Fibroblast of lung (primary cell): ENCODE measurements at regions not wholly inside any gene's neighbourhood (a gene's known extent, or its start where the extent isn't known, plus 50 kb on each side); places are given as distances from the start of the nearest gene placed in this dataset.

Experiments used
- DNase-seq, 2 donors: peaks; one replicate each; pipeline versions ENCODE4 v3.0.0 to v3.0.0-alpha.2; 2010; ENCODE audit warnings: low read depth in 2 of 2
- H2AFZ ChIP-seq: 2 replicates; pipeline ENCODE4 v1.5.1; 2012; ENCODE audit warnings: low read length, control low read depth, inconsistent platforms
- H3K27ac ChIP-seq: 2 replicates; pipeline ENCODE4 v1.5.1; 2011; ENCODE audit warnings: low read length, control low read depth; ENCODE audit not compliant: insufficient read depth
- H3K27me3 ChIP-seq: 2 replicates; pipeline ENCODE4 v1.5.1; 2011; ENCODE audit warnings: mild to moderate bottlenecking, low read length; ENCODE audit not compliant: control insufficient read depth, insufficient read depth
- H3K36me3 ChIP-seq: 2 replicates; pipeline ENCODE4 v1.5.1; 2011; ENCODE audit warnings: low read length; ENCODE audit not compliant: control insufficient read depth, insufficient read depth
- H3K4me1 ChIP-seq: 2 replicates; pipeline ENCODE4 v1.5.1; 2011; ENCODE audit warnings: low read length; ENCODE audit not compliant: control insufficient read depth, insufficient read depth; ENCODE audit errors: extremely low read depth
- H3K4me2 ChIP-seq: 2 replicates; pipeline ENCODE4 v1.5.1; 2011; ENCODE audit warnings: low read length, control low read depth; ENCODE audit not compliant: insufficient read depth; ENCODE audit errors: extremely low read depth
- H3K4me3 ChIP-seq, 4 experiments: fragments of 200-600 bp in 1 of 4; sonication (generic) in 1 of 4; replicated peaks in 1 of 4; 2 replicates each; pipeline ENCODE4 v1.5.1; 2011 to 2016; ENCODE audit warnings: low read length in 4 of 4, low read depth in 3 of 4, mild to moderate bottlenecking in 3 of 4, control low read depth in 2 of 4, inconsistent platforms in 1 of 4, mixed read lengths in 1 of 4; ENCODE audit not compliant: insufficient read depth in 1 of 4; ENCODE audit errors: control extremely low read depth in 1 of 4
- H3K79me2 ChIP-seq: 2 replicates; pipeline ENCODE4 v1.5.1; 2012; ENCODE audit warnings: mild to moderate bottlenecking, low read length, inconsistent platforms; ENCODE audit not compliant: control insufficient read depth, insufficient read depth
- H3K9ac ChIP-seq: 2 replicates; pipeline ENCODE4 v1.5.1; 2011; ENCODE audit warnings: mild to moderate bottlenecking, low read length, control low read depth; ENCODE audit not compliant: insufficient read depth
- H3K9me3 ChIP-seq: 2 replicates; pipeline ENCODE4 v1.5.1; 2012; ENCODE audit warnings: low read depth, low read length; ENCODE audit not compliant: control insufficient read depth, insufficient read depth
- H4K20me1 ChIP-seq: 2 replicates; pipeline ENCODE4 v1.5.1; 2011; ENCODE audit warnings: low read length; ENCODE audit not compliant: control insufficient read depth, insufficient read depth; ENCODE audit errors: extremely low read depth
- CTCF ChIP-seq, 2 donors: IDR thresholded peaks in 1 of 2; conservative IDR thresholded peaks in 1 of 2; 1 replicate in 1 of 2; 2 replicates in 1 of 2; pipeline ENCODE4 v1.5.1; 2011 to 2012; ENCODE audit warnings: low read length in 2 of 2, control low read depth in 1 of 2, inconsistent platforms in 1 of 2, low read depth in 1 of 2, mild to moderate bottlenecking in 1 of 2
- EZH2 ChIP-seq: IDR thresholded peaks from 2 replicates; pipeline ENCODE4 v1.5.1; 2012; ENCODE audit warnings: low read length, control low read depth, mild to moderate bottlenecking; ENCODE audit errors: missing control alignments

DNA sequence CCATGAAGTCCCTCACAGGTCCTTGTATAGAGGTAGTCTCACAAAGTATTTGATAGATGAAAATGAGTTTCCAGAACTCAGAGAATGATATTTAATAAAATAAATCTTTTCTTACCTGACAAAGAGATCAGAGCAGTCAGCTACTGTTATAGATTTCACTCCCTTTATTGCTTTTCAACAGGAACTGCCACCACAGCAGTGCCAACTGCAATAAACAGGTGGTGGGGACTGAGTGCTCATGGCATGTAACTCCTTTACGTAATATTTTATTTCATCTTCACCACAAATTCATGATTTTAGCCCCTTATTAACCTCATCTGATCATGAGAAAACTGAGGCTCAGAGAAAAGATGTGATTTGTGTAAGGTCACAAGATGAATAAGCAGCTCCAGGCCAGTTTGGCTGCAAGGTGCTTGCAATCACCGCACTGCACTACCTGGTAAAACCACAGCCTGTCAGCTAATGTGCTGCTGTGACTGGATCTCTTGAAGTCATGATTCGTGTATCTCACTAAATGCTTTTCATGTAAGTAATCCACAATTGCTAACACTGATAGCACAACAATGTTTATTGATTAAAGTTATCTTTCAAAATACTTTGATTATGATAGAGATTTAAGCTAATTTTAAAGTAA is 78.8 kb downstream of the WNT5A start:
- no peaks in the 10 kb centered on the region for H3K9me3 ChIP-seq
- no peak overlapping the region for H3K27ac ChIP-seq
- H3K9ac ChIP-seq: no peak overlapping the region
- no peaks in the 10 kb centered on the region for H3K27me3 ChIP-seq
- no peaks in the 10 kb centered on the region for H4K20me1 ChIP-seq
- H2AFZ ChIP-seq: no peak overlapping the region
- H3K4me2 ChIP-seq: no peak overlapping the region
- TF ChIP-seq EZH2: no peak
- no peak for TF ChIP-seq CTCF (conservative IDR thresholded peaks at IDR 0.05 in 1 of 2, IDR thresholded peaks at IDR 0.05 in 1 of 2; ENCODE audit: low read depth in 1 of 2, low read length in 2 of 2)
- no peak for DNase-seq
- H3K4me1 ChIP-seq: no peaks in the 10 kb centered on the region
- no peak overlapping the region for H3K4me3 ChIP-seq
- H3K79me2 ChIP-seq: no peaks in the 10 kb centered on the region
- H3K36me3 ChIP-seq: no peaks in the 10 kb centered on the region

DNA sequence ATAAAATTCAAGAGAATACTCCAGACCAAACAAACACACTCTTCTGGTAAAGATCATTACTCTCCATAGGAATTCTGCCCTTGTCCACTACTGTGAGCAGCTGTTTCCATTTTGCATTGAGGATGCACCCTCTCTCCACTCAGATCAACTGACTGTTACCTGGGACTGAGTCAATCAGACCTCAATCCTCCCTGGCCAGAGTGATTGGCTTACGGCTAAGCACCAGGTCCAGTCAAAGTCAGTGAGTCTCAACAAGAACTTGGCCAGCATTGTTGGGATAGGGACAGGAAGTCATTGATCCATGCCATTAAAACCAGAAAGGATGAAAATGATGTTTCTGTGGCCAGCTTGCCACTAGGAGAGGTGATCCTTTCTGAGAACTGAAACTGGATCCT is 79.7 kb downstream of the WNT5A start:
- Histone ChIP-seq H3K4me3 (no peak overlapping the region), H3K9me3 (no peaks in the 10 kb centered on the region), H3K27ac (no peak overlapping the region), H3K4me2 (no peak overlapping the region), H2AFZ (no peak overlapping the region), H3K4me1 (no peaks in the 10 kb centered on the region), H3K36me3 (no peaks in the 10 kb centered on the region), H3K9ac (no peak overlapping the region), H4K20me1 (no peaks in the 10 kb centered on the region), H3K79me2 (no peaks in the 10 kb centered on the region), H3K27me3 (no peaks in the 10 kb centered on the region)
- no peak for DNase-seq
- TF ChIP-seq CTCF (conservative IDR thresholded peaks at IDR 0.05 in 1 of 2, IDR thresholded peaks at IDR 0.05 in 1 of 2; ENCODE audit: low read depth in 1 of 2, low read length in 2 of 2) (no peak), EZH2 (no peak)

GRCh38 chr3:55406696-55407425 is 80.2 kb downstream of the WNT5A start:
- Histone ChIP-seq H3K4me2 (no peak overlapping the region), H3K4me3 (no peak overlapping the region)

More at GRCh38 chr3:55406696-55407425, 80.2 kb downstream of the WNT5A start:
- H4K20me1 ChIP-seq: no peaks in the 10 kb centered on the region
- H2AFZ ChIP-seq: no peak overlapping the region
- no peak for TF ChIP-seq CTCF (conservative IDR thresholded peaks at IDR 0.05 in 1 of 2, IDR thresholded peaks at IDR 0.05 in 1 of 2; ENCODE audit: low read depth in 1 of 2, low read length in 2 of 2)
- no peak for TF ChIP-seq EZH2
- no peaks in the 10 kb centered on the region for H3K9me3 ChIP-seq
- no peaks in the 10 kb centered on the region for H3K36me3 ChIP-seq
- peak in 1 of 2 donors; percentile 63 for DNase-seq
- H3K4me1 ChIP-seq: no peaks in the 10 kb centered on the region
- H3K27ac ChIP-seq: no peak overlapping the region
- no peaks in the 10 kb centered on the region for H3K27me3 ChIP-seq
- no peaks in the 10 kb centered on the region for H3K79me2 ChIP-seq
- H3K9ac ChIP-seq: no peak overlapping the region
